WTC11 (cell line): ENCODE measurements at regions not wholly inside any gene's neighbourhood (a gene's known extent, or its start where the extent isn't known, plus 50 kb on each side); places are given as distances from the start of the nearest gene placed in this dataset.

ENCODE experiments used
- ATAC-seq: fragments of 200-7000 bp; cut with Tn5 transposase; 2 replicates; pipeline ENCODE4 v1.10.0; 2021; ENCODE audit warnings: mild to moderate bottlenecking, moderate library complexity
- CTCF ChIA-PET: fragments of 300-600 bp; sonication (Branson Sonifier 250); formaldehyde crosslinking; loops from one replicate; lab custom pipeline; 2021; ENCODE audit warnings: antibody characterized with exemption; lab: Charles Lee
- POLR2A ChIA-PET: fragments of 350-600 bp; sonication (Branson Sonifier 250); formaldehyde crosslinking; loops from one replicate; lab custom pipeline; 2021; ENCODE audit warnings: antibody characterized with exemption; lab: Charles Lee
- DNase-seq: peaks from one replicate; pipeline ENCODE4 v3.0.0; 2021; ENCODE audit warnings: low spot score
- H3K27ac Mint-ChIP-seq: 2 replicates; pipeline ENCODE4 v1.8.0; 2021; ENCODE audit warnings: mixed read lengths
- H3K27me3 Mint-ChIP-seq: 2 replicates; pipeline ENCODE4 v1.8.0; 2021; ENCODE audit warnings: low read depth, mild to moderate bottlenecking, moderate library complexity, mixed read lengths
- H3K36me3 Mint-ChIP-seq: 2 replicates; pipeline ENCODE4 v1.8.0; 2021; ENCODE audit warnings: mixed read lengths
- H3K4me1 Mint-ChIP-seq: 2 replicates; pipeline ENCODE4 v1.8.0; 2022; ENCODE audit warnings: mixed read lengths
- H3K4me3 Mint-ChIP-seq: 2 replicates; pipeline ENCODE4 v1.8.0; 2021; ENCODE audit warnings: mild to moderate bottlenecking, moderate library complexity, mixed read lengths
- H3K9me3 Mint-ChIP-seq: 2 replicates; pipeline ENCODE4 v1.8.0; 2021; ENCODE audit warnings: mixed read lengths
- CBFB ChIP-seq: sonication (generic); formaldehyde crosslinking; IDR thresholded peaks from 2 replicates; pipeline ENCODE4 v1.8.1; 2022; ENCODE audit warnings: mild to moderate bottlenecking, low read depth, missing genetic modification reagents
- CREB1 ChIP-seq: sonication (generic); formaldehyde crosslinking; IDR thresholded peaks from 2 replicates; pipeline ENCODE4 v1.8.0; 2023; ENCODE audit warnings: mild to moderate bottlenecking, missing genetic modification reagents
- E2F4 ChIP-seq: sonication (generic); formaldehyde crosslinking; IDR thresholded peaks from 2 replicates; pipeline ENCODE4 v1.8.1; 2022; ENCODE audit warnings: low read depth, mild to moderate bottlenecking, moderate library complexity, missing genetic modification reagents, borderline replicate concordance
- EMX1 ChIP-seq: fragments of 250-450 bp; sonication (Bioruptor Pico); IDR thresholded peaks from 2 replicates; pipeline ENCODE4 v1.8.0; 2021; ENCODE audit warnings: mild to moderate bottlenecking
- ERG ChIP-seq: fragments of 250-450 bp; sonication (Bioruptor Pico); IDR thresholded peaks from 2 replicates; pipeline ENCODE4 v1.8.0; 2021; ENCODE audit warnings: mild to moderate bottlenecking
- FOXP4 ChIP-seq: sonication (generic); formaldehyde crosslinking; IDR thresholded peaks from 2 replicates; pipeline ENCODE4 v1.8.0; 2022; ENCODE audit warnings: mild to moderate bottlenecking, missing genetic modification reagents
- IRF2 ChIP-seq: sonication (generic); formaldehyde crosslinking; IDR thresholded peaks from 2 replicates; pipeline ENCODE4 v1.8.0; 2022; ENCODE audit warnings: low read depth, missing genetic modification reagents, borderline replicate concordance
- JAZF1 ChIP-seq: fragments of 250-450 bp; sonication (Bioruptor Pico); IDR thresholded peaks from 2 replicates; pipeline ENCODE4 v1.9.0; 2021; ENCODE audit warnings: moderate library complexity, mild to moderate bottlenecking, inconsistent platforms
- MXD4 ChIP-seq: fragments of 250-450 bp; sonication (Bioruptor Pico); IDR thresholded peaks from 2 replicates; pipeline ENCODE4 v1.8.0; 2021; ENCODE audit warnings: mild to moderate bottlenecking, moderate library complexity, borderline replicate concordance
- MYBL2 ChIP-seq: sonication (generic); formaldehyde crosslinking; IDR thresholded peaks from 2 replicates; pipeline ENCODE4 v1.8.1; 2023; ENCODE audit warnings: mild to moderate bottlenecking, moderate library complexity, missing genetic modification reagents
- NFYB ChIP-seq: sonication (generic); formaldehyde crosslinking; conservative IDR thresholded peaks from 2 replicates; pipeline ENCODE4 v1.8.0; 2022; ENCODE audit warnings: low read depth, missing genetic modification reagents
- NR1H2 ChIP-seq: sonication (generic); formaldehyde crosslinking; IDR thresholded peaks from 2 replicates; pipeline ENCODE4 v1.9.0; 2021; ENCODE audit warnings: mild to moderate bottlenecking, moderate library complexity, missing genetic modification reagents
- PRDM15 ChIP-seq: sonication (generic); formaldehyde crosslinking; IDR thresholded peaks from 2 replicates; pipeline ENCODE4 v1.8.0; 2022; ENCODE audit warnings: missing genetic modification reagents
- PREB ChIP-seq: sonication (generic); formaldehyde crosslinking; IDR thresholded peaks from 2 replicates; pipeline ENCODE4 v1.8.1; 2022; ENCODE audit warnings: mild to moderate bottlenecking, missing genetic modification reagents, moderate library complexity, borderline replicate concordance
- PRRX2 ChIP-seq: fragments of 250-450 bp; sonication (Bioruptor Pico); IDR thresholded peaks from 2 replicates; pipeline ENCODE4 v1.8.0; 2021; ENCODE audit warnings: mild to moderate bottlenecking
- SMAD4 ChIP-seq: sonication (generic); formaldehyde crosslinking; IDR thresholded peaks from 2 replicates; pipeline ENCODE4 v1.8.0; 2022; ENCODE audit warnings: mild to moderate bottlenecking, missing genetic modification reagents
- SP1 ChIP-seq: sonication (generic); formaldehyde crosslinking; conservative IDR thresholded peaks from 2 replicates; pipeline ENCODE4 v1.8.1; 2022; ENCODE audit warnings: missing genetic modification reagents
- TEAD4 ChIP-seq: sonication (generic); formaldehyde crosslinking; IDR thresholded peaks from 2 replicates; pipeline ENCODE4 v1.8.0; 2022; ENCODE audit warnings: mild to moderate bottlenecking, missing genetic modification reagents
- TP53 ChIP-seq: sonication (generic); formaldehyde crosslinking; IDR thresholded peaks from 2 replicates; pipeline ENCODE4 v1.8.1; 2023; ENCODE audit warnings: mild to moderate bottlenecking, missing genetic modification reagents
- ZNF219 ChIP-seq: sonication (generic); formaldehyde crosslinking; IDR thresholded peaks from 2 replicates; pipeline ENCODE4 v1.8.0; 2023; ENCODE audit warnings: missing genetic modification reagents, mild to moderate bottlenecking, borderline replicate concordance
- ZNF263 ChIP-seq: sonication (generic); formaldehyde crosslinking; IDR thresholded peaks from 2 replicates; pipeline ENCODE4 v1.8.1; 2022; ENCODE audit warnings: low read depth, mild to moderate bottlenecking, moderate library complexity, missing genetic modification reagents
- ZNF396 ChIP-seq: fragments of 250-450 bp; sonication (Bioruptor Pico); IDR thresholded peaks from 2 replicates; pipeline ENCODE4 v1.8.0; 2021; ENCODE audit warnings: mild to moderate bottlenecking, moderate library complexity, borderline replicate concordance
- ZNF416 ChIP-seq: fragments of 250-450 bp; sonication (Bioruptor Pico); IDR thresholded peaks from 2 replicates; pipeline ENCODE4 v1.9.0; 2021; ENCODE audit warnings: mild to moderate bottlenecking, inconsistent platforms
- ZNF671 ChIP-seq: fragments of 250-450 bp; sonication (Bioruptor Pico); IDR thresholded peaks from 2 replicates; pipeline ENCODE4 v1.8.0; 2021; ENCODE audit warnings: mild to moderate bottlenecking

GRCh38 chr10:10538326-10538725, 479.3 kb upstream of the CELF2 start (continued):
- TF ChIP-seq E2F4 (no peak), TEAD4 (no peak), ERG (CRISPR knock-in tag) (no peak)

GRCh38 chr10:10540398-10540797, 477.3 kb upstream of the CELF2 start:
- no peaks in the 10 kb centered on the region for H3K36me3 Mint-ChIP-seq
- no peaks in the 10 kb centered on the region for H3K9me3 Mint-ChIP-seq
- H3K4me1 Mint-ChIP-seq: peaks cover 10% of the 10 kb centered on the region
- CTCF ChIA-PET: no interaction called here
- TF ChIP-seq CREB1 (CRISPR knock-in tag) (no peak), NR1H2 (CRISPR knock-in tag) (no peak), ZNF671 (CRISPR knock-in tag) (no peak), ZNF416 (CRISPR knock-in tag) (no peak), CBFB (CRISPR knock-in tag) (no peak), ZNF396 (CRISPR knock-in tag) (no peak), IRF2 (no peak), ZNF263 (CRISPR knock-in tag) (no peak), MYBL2 (CRISPR knock-in tag) (no peak), NFYB (no peak), JAZF1 (CRISPR knock-in tag) (no peak), MXD4 (CRISPR knock-in tag) (no peak), SP1 (CRISPR knock-in tag) (no peak)
- no peak overlapping the region for H3K4me3 Mint-ChIP-seq
- POLR2A ChIA-PET: no interaction called here
- ATAC-seq (no peak), DNase-seq (no peak)
- no peaks in the 10 kb centered on the region for H3K27me3 Mint-ChIP-seq
- H3K27ac Mint-ChIP-seq: no peak overlapping the region

- DNase-seq (no peak), ATAC-seq (no peak)
- H3K4me3 Mint-ChIP-seq: no peak overlapping the region
- H3K9me3 Mint-ChIP-seq: no peaks in the 10 kb centered on the region
- H3K4me1 Mint-ChIP-seq: peaks cover 10% of the 10 kb centered on the region
- CTCF ChIA-PET: no interaction called here
- H3K36me3 Mint-ChIP-seq: no peaks in the 10 kb centered on the region
- H3K27me3 Mint-ChIP-seq: no peaks in the 10 kb centered on the region
- POLR2A ChIA-PET: no interaction called here
- H3K27ac Mint-ChIP-seq: no peak overlapping the region
- no peak for TF ChIP-seq TP53 (CRISPR knock-in tag)
- no peak for TF ChIP-seq ZNF219 (CRISPR knock-in tag)
- TF ChIP-seq PREB (CRISPR knock-in tag): no peak
- TF ChIP-seq PRDM15 (CRISPR knock-in tag): no peak
- no peak for TF ChIP-seq EMX1
- no peak for TF ChIP-seq JAZF1 (CRISPR knock-in tag)
- TF ChIP-seq FOXP4 (CRISPR knock-in tag): no peak
- no peak for TF ChIP-seq SP1 (CRISPR knock-in tag)
- TF ChIP-seq ERG (CRISPR knock-in tag): no peak
- TF ChIP-seq IRF2: no peak
- TF ChIP-seq PRRX2 (CRISPR knock-in tag): no peak
- TF ChIP-seq SMAD4 (CRISPR knock-in tag): no peak
Measured at GRCh38 chr10:10542477-10542876, 475.2 kb upstream of the CELF2 start.
